Gastroesophageal sphincter (tissue), 3 donors: ENCODE measurements at regions not wholly inside any gene's neighbourhood (a gene's known extent, or its start where the extent isn't known, plus 50 kb on each side); places are given as distances from the start of the nearest gene placed in this dataset.

Source experiments
- EP300 ChIP-seq: sonication (generic); formaldehyde crosslinking; IDR thresholded peaks from one replicate; pipeline ENCODE4 v1.6.1; 2017; ENCODE audit warnings: antibody characterized with exemption, mild to moderate bottlenecking
- POLR2A ChIP-seq, 2 donors: fragments of 450-650 bp; IDR thresholded peaks; one replicate each; pipeline ENCODE4 v1.6.1; 2017; ENCODE audit warnings: antibody characterized with exemption in 2 of 2, mild to moderate bottlenecking in 2 of 2, moderate library complexity in 1 of 2
- POLR2AphosphoS5 ChIP-seq: sonication (generic); formaldehyde crosslinking; IDR thresholded peaks from one replicate; pipeline ENCODE4 v1.6.1; 2017; ENCODE audit warnings: antibody characterized with exemption
- TF ChIP-seq, protein P1 (sequence below), 4 experiments: fragments of 200-600 bp in 2 of 4; fragments of 450-650 bp in 2 of 4; sonication (generic) in 1 of 4; IDR thresholded peaks; one replicate each; pipeline ENCODE4 v1.5.1; 2017 to 2019; ENCODE audit warnings: antibody characterized with exemption in 4 of 4, mild to moderate bottlenecking in 2 of 4, moderate library complexity in 2 of 4

DNA sequence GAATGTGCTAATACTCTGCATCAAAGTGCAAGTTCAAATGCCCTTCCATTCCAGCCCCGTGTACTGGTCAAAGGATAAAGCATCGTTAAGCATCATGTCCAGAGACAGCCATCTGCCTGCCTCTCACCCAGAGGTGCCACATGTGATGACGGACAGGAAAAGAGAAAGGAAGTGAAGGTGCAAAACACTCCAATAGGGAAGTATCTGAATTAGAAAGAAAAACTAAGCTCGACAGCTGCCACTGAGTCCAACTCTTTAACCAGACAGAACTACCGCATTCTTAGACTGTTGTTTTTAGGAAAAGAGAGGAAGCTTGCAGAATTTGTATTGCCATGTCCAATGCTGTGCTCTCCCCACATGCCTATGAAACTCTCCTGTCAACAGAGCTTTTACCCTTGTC, 465.0 kb upstream of the SOX5 start:
- TF ChIP-seq, protein P1, sequence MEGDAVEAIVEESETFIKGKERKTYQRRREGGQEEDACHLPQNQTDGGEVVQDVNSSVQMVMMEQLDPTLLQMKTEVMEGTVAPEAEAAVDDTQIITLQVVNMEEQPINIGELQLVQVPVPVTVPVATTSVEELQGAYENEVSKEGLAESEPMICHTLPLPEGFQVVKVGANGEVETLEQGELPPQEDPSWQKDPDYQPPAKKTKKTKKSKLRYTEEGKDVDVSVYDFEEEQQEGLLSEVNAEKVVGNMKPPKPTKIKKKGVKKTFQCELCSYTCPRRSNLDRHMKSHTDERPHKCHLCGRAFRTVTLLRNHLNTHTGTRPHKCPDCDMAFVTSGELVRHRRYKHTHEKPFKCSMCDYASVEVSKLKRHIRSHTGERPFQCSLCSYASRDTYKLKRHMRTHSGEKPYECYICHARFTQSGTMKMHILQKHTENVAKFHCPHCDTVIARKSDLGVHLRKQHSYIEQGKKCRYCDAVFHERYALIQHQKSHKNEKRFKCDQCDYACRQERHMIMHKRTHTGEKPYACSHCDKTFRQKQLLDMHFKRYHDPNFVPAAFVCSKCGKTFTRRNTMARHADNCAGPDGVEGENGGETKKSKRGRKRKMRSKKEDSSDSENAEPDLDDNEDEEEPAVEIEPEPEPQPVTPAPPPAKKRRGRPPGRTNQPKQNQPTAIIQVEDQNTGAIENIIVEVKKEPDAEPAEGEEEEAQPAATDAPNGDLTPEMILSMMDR (IDR thresholded peaks at IDR 0.05): no peak
- no peak for TF ChIP-seq POLR2A (IDR thresholded peaks at IDR 0.05)
- no peak for TF ChIP-seq POLR2AphosphoS5
- no peak for TF ChIP-seq EP300
